Cardiac fibroblast (primary cell): ENCODE measurements at regions not wholly inside any gene's neighbourhood (a gene's known extent, or its start where the extent isn't known, plus 50 kb on each side); places are given as distances from the start of the nearest gene placed in this dataset.

Source experiments
- DNase-seq, 2 donors: peaks; one replicate each; pipeline versions ENCODE4 v3.0.0 to v3.0.0-alpha.2; 2010; ENCODE audit warnings: low read depth in 2 of 2
- H3K4me3 ChIP-seq, 2 donors: replicated peaks in 1 of 2; 1 replicate in 1 of 2; 2 replicates in 1 of 2; pipeline ENCODE4 v1.5.1; 2011; ENCODE audit warnings: low read depth in 2 of 2, low read length in 2 of 2, mild to moderate bottlenecking in 2 of 2, moderate library complexity in 1 of 2
- CTCF ChIP-seq: IDR thresholded peaks from one replicate; pipeline ENCODE4 v1.5.1; 2011; ENCODE audit warnings: low read depth, mild to moderate bottlenecking, low read length, inconsistent platforms

- DNase-seq: no peak
- H3K4me3 ChIP-seq: no peak overlapping the region
- no peak for TF ChIP-seq CTCF
These were observed 118.6 kb upstream of the HAPLN1 start for GRCh38 chr5:83839256-83839655.

- no peak for TF ChIP-seq CTCF
- no peak for DNase-seq
- no peak overlapping the region for H3K4me3 ChIP-seq
These were observed 116.7 kb upstream of the HAPLN1 start for GRCh38 chr5:83837265-83837907.

- no peak for DNase-seq
- TF ChIP-seq CTCF: no peak
- no peak overlapping the region for H3K4me3 ChIP-seq
These were observed 113.7 kb upstream of the HAPLN1 start for GRCh38 chr5:83834306-83834705.

- no peak for TF ChIP-seq CTCF
- no peak overlapping the region for H3K4me3 ChIP-seq
- no peak for DNase-seq
These were observed 111.2 kb upstream of the HAPLN1 start for GRCh38 chr5:83831834-83832233.

GRCh38 chr5:83827111-83827557 lies 106.5 kb upstream of the HAPLN1 start:
- no peak for TF ChIP-seq CTCF
- no peak overlapping the region for H3K4me3 ChIP-seq
- peak; percentile 82 to 96 for DNase-seq

GRCh38 chr5:83817591-83817990 lies 96.9 kb upstream of the HAPLN1 start:
- DNase-seq: no peak
- TF ChIP-seq CTCF: no peak
- no peak overlapping the region for H3K4me3 ChIP-seq

GRCh38 chr5:83815661-83816060 lies 95.0 kb upstream of the HAPLN1 start:
- no peak for DNase-seq
- H3K4me3 ChIP-seq: no peak overlapping the region
- TF ChIP-seq CTCF: no peak
